ENCODE measurements at regions not wholly inside any gene's neighbourhood (a gene's known extent, or its start where the extent isn't known, plus 50 kb on each side); places are given as distances from the start of the nearest gene placed in this dataset.

DNA sequence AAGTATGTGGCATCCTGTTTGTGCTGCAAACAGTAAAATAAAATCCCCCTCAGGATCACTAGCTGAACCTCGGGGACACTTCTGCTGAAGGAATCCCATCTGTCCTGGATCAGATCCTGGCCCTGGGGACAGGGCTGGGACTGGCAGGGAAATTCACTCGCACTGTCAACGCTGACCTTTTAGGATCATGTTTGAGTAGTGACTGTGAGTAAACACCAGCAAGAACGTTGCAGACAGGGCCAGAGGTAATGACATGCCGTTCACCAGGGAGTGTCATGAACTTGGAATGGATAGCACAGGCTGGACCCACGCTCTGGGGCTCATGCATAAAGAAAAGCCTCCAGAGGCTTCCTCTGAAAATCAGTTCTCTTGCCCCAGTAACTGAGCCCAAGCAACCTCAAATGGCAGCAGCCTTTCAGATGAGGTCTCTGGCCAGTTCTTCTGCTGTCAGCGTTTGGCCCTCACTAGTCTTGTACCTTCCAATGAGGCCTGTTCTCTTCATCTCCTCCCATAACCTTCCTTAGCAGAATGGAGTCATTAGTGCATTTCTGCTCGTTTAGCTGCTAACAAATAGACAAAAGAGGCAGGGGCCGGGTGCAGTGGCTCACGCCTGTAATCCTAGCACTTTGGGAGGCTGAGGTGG is 51.0 kb upstream of the BARX2 start:
- no peaks in the 10 kb centered on the region for H3F3A ChIP-seq (ENCODE audit: insufficient read depth)
- no peaks in the 10 kb centered on the region for H3K9me2 ChIP-seq (ENCODE audit: insufficient read depth)
- in situ Hi-C loops (cut with MboI): loop anchor here (10.0 kb wide), 1 partner anchor 210 kb away; no protein-coding TSS in a partner anchor
- TF ChIP-seq EZH2 (IDR thresholded peaks at IDR 0.05; ENCODE audit: insufficient read depth, poor library complexity, severe bottlenecking) (no peak), EZH2phosphoT487 (IDR thresholded peaks at IDR 0.05; ENCODE audit: insufficient read depth, low read depth) (no peak)
- H3K9ac ChIP-seq: peak overlapping the region; percentile 17; the same call in 1 of the 2 replicates
- 23 to 29% methylated on average over 9 to 10 of the region's 10 CpGs for WGBS, 2 experiments (ENCODE audit: low coverage in 1 of 2, low lambda C conversion rate in 2 of 2, missing lambda C conversion rate in 2 of 2)
- H2AFZ ChIP-seq: peak overlapping the region; percentile 73
- no peaks in the 10 kb centered on the region for H3K36me3 ChIP-seq (ENCODE audit: low read depth)
- H3K4me1 ChIP-seq (ENCODE audit: insufficient read depth): peaks cover 10% of the 10 kb centered on the region
- H3K27ac ChIP-seq: no peak overlapping the region
- peak overlapping the region; percentile 53 for H3K4me2 ChIP-seq (ENCODE audit: unreplicated experiment)
- peak overlapping the region; percentile 48 for H3K4me3 ChIP-seq
- H3K27me3 ChIP-seq (replicated peaks; ENCODE audit: insufficient read depth): no peaks in the 10 kb centered on the region
- H3K9me3 ChIP-seq (ENCODE audit: low read depth): no peaks in the 10 kb centered on the region
- no peaks in the 10 kb centered on the region for H3K79me2 ChIP-seq (ENCODE audit: insufficient read depth)
- no peaks in the 10 kb centered on the region for H4K20me1 ChIP-seq (ENCODE audit: insufficient read depth)
- peak; percentile 63 for DNase-seq

DNA sequence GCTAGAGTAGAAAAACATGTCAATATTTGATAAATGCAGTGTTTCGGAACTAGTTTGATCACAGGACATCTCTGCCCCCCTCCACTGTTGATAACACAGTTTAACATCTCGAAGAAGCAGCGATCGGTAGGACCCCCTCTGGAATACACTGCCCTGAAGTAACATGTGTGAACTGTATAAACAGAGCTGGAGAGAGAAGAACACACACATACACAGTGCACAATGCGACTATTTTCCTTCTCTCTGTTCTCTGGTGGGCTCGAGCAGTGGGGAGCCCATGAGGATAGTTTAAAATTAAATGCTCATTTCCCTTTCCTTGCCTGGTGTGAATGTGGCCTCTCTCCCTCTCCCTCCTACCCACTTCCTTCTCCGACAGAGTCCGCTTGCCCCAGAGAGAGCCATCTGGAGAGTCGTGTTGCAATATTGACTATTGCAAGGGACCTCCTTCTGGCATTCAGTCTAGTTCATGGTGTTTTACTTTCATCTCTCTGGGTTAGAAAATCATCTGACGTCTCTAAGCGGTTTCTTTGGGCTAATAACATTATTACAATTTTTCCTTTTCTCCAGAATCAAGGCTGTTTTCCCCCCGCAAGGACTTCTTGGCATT is 51.6 kb upstream of the BARX2 start:
- H3K9ac ChIP-seq: peak overlapping the region; percentile 17; the same call in 1 of the 2 replicates
- no peaks in the 10 kb centered on the region for H3K79me2 ChIP-seq (ENCODE audit: insufficient read depth)
- TF ChIP-seq EZH2 (IDR thresholded peaks at IDR 0.05; ENCODE audit: insufficient read depth, poor library complexity, severe bottlenecking): no peak
- TF ChIP-seq EZH2phosphoT487 (IDR thresholded peaks at IDR 0.05; ENCODE audit: insufficient read depth, low read depth): no peak
- peak overlapping the region; percentile 53 for H3K4me2 ChIP-seq (ENCODE audit: unreplicated experiment)
- no peaks in the 10 kb centered on the region for H3K36me3 ChIP-seq (ENCODE audit: low read depth)
- H3K27me3 ChIP-seq (replicated peaks; ENCODE audit: insufficient read depth): no peaks in the 10 kb centered on the region
- peak overlapping the region; percentile 48 for H3K4me3 ChIP-seq
- peak; percentile 61 for DNase-seq
- in situ Hi-C loops (cut with MboI): loop anchor here (10.0 kb wide), 1 partner anchor 209 kb away; no protein-coding TSS in a partner anchor
- H3K4me1 ChIP-seq (ENCODE audit: insufficient read depth): peaks cover 10% of the 10 kb centered on the region
- H3K9me3 ChIP-seq (ENCODE audit: low read depth): no peaks in the 10 kb centered on the region
- WGBS, 2 experiments (ENCODE audit: low coverage in 1 of 2, low lambda C conversion rate in 2 of 2, missing lambda C conversion rate in 2 of 2): 19 to 27% methylated on average over 12 of the region's 12 CpGs
- H4K20me1 ChIP-seq (ENCODE audit: insufficient read depth): no peaks in the 10 kb centered on the region
- H2AFZ ChIP-seq: peak overlapping the region; percentile 73
- no peaks in the 10 kb centered on the region for H3F3A ChIP-seq (ENCODE audit: insufficient read depth)
- H3K27ac ChIP-seq: no peak overlapping the region
- H3K9me2 ChIP-seq (ENCODE audit: insufficient read depth): no peaks in the 10 kb centered on the region

DNA sequence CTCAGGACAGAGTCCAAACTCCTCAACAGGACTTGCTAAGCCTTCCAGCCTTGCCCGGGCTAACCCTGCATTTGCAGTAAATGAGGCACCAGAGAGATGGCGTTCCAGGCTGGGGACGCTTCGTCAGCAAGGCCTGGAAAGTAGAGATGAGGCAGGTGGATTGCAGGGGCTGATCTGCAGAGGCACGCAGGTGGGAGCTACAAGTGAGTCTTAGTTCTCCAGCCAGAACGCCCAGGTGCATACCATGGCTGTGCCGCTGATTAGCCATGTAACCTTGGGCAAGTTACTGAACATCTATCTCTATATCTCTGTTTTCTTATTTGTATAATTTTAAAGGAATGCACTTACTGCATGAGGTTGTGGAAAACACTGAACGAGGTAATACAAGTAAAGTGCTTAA is 52.7 kb upstream of the BARX2 start:
- Histone ChIP-seq H3F3A (ENCODE audit: insufficient read depth) (no peaks in the 10 kb centered on the region), H3K4me2 (ENCODE audit: unreplicated experiment) (no peak overlapping the region), H4K20me1 (ENCODE audit: insufficient read depth) (no peaks in the 10 kb centered on the region), H3K9ac (no peak overlapping the region), H3K4me3 (no peak overlapping the region), H3K4me1 (ENCODE audit: insufficient read depth) (peaks cover 10% of the 10 kb centered on the region), H3K36me3 (ENCODE audit: low read depth) (no peaks in the 10 kb centered on the region), H3K9me3 (ENCODE audit: low read depth) (no peaks in the 10 kb centered on the region), H3K79me2 (ENCODE audit: insufficient read depth) (no peaks in the 10 kb centered on the region), H3K9me2 (ENCODE audit: insufficient read depth) (no peaks in the 10 kb centered on the region), H2AFZ (no peak overlapping the region), H3K27ac (no peak overlapping the region), H3K27me3 (replicated peaks; ENCODE audit: insufficient read depth) (0 out of 2 replicates have a peak, but pooled peaks cover 4% of the 10 kb centered on the region)
- TF ChIP-seq EZH2 (IDR thresholded peaks at IDR 0.05; ENCODE audit: insufficient read depth, poor library complexity, severe bottlenecking): no peak
- no peak for TF ChIP-seq EZH2phosphoT487 (IDR thresholded peaks at IDR 0.05; ENCODE audit: insufficient read depth, low read depth)
- no peak for DNase-seq
- 92 to 96% methylated on average over 8 of the region's 8 CpGs for WGBS, 2 experiments (ENCODE audit: low coverage in 1 of 2, low lambda C conversion rate in 2 of 2, missing lambda C conversion rate in 2 of 2)
- in situ Hi-C loops (cut with MboI): loop anchor here (10.0 kb wide), 1 partner anchor 208 kb away; no protein-coding TSS in a partner anchor

DNA sequence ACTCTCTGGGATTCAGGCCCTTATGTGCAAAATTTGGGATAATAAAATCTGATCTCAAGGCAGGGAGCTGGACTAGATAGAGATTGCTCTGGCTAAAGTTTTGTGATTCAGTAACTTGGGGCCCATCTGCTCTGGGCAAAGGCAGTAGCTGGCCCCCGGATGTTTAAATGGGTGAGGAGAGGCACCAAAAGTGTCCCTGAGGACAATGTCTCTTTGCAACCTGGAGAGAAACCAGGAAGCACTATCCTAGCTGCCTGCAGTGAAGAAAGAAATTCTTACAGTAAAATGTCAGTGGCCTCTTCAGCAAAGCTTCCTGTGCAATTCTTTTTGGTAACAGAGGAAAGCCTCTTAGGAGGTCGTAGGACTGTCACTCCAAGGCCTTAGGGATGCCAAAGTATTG is 54.6 kb upstream of the BARX2 start:
- H3K4me2 ChIP-seq (ENCODE audit: unreplicated experiment): no peak overlapping the region
- TF ChIP-seq EZH2phosphoT487 (IDR thresholded peaks at IDR 0.05; ENCODE audit: insufficient read depth, low read depth) (no peak), EZH2 (IDR thresholded peaks at IDR 0.05; ENCODE audit: insufficient read depth, poor library complexity, severe bottlenecking) (no peak)
- no peaks in the 10 kb centered on the region for H3K9me2 ChIP-seq (ENCODE audit: insufficient read depth)
- H3K79me2 ChIP-seq (ENCODE audit: insufficient read depth): no peaks in the 10 kb centered on the region
- H2AFZ ChIP-seq: no peak overlapping the region
- H3K9ac ChIP-seq: no peak overlapping the region
- no peak overlapping the region for H3K4me3 ChIP-seq
- in situ Hi-C loops (cut with MboI): loop anchor here (10.0 kb wide), 1 partner anchor 206 kb away; no protein-coding TSS in a partner anchor
- H4K20me1 ChIP-seq (ENCODE audit: insufficient read depth): no peaks in the 10 kb centered on the region
- no peaks in the 10 kb centered on the region for H3K36me3 ChIP-seq (ENCODE audit: low read depth)
- no peak overlapping the region for H3K27ac ChIP-seq
- peaks cover 10% of the 10 kb centered on the region for H3K4me1 ChIP-seq (ENCODE audit: insufficient read depth)
- H3K27me3 ChIP-seq (replicated peaks; ENCODE audit: insufficient read depth): 0 out of 2 replicates have a peak, but pooled peaks cover 4% of the 10 kb centered on the region
- DNase-seq: no peak
- WGBS, 2 experiments (ENCODE audit: low coverage in 1 of 2, low lambda C conversion rate in 2 of 2, missing lambda C conversion rate in 2 of 2): 53 to 76% methylated on average over 2 of the region's 2 CpGs
- no peaks in the 10 kb centered on the region for H3F3A ChIP-seq (ENCODE audit: insufficient read depth)
- H3K9me3 ChIP-seq (ENCODE audit: low read depth): no peaks in the 10 kb centered on the region
